ENCODE measurements at regions not wholly inside any gene's neighbourhood (a gene's known extent, or its start where the extent isn't known, plus 50 kb on each side); places are given as distances from the start of the nearest gene placed in this dataset.
"Not testable (repeated sequence)": the region's sequence is repeated elsewhere in the genome, so short reads cannot be mapped to it uniquely, and the experiment has no call there.

DNA sequence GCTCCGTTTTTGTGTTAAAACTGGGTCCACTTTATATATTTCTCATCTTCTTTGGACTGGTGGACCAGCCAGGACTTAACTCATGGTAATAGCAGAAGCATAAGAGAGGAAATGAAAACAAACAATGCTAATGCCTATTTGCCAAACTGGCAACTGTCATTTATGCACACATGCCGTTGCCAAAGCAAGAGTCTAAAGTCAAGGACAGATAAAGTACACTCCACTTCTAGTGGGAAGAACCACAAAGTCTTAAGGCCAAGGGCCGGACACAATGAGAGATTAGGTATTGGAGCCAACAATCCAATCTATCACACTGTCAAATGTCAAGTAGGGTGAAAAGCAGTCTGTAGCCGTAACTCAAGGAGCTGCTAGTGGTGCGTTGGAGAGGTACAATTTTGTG, 157.7 kb downstream of the LYPLAL1 start:
- no peaks in the 10 kb centered on the region for H3K36me3 ChIP-seq (ENCODE audit: control insufficient read depth in 2 of 2, insufficient read depth in 2 of 2, low read length in 2 of 2)
- H3K27ac ChIP-seq (ENCODE audit: low read depth in 2 of 2, low read length in 2 of 2), result no peak overlapping the region
- no peaks in the 10 kb centered on the region for H3K4me1 ChIP-seq (ENCODE audit: control insufficient read depth in 2 of 2, insufficient read depth in 2 of 2, low read length in 2 of 2)
- no peak overlapping the region for H3K4me3 ChIP-seq (ENCODE audit: low read length in 2 of 2)
- no peaks in the 10 kb centered on the region for H3K9me3 ChIP-seq (ENCODE audit: control insufficient read depth in 2 of 2, low read length in 2 of 2)
- no peaks in the 10 kb centered on the region for H3K27me3 ChIP-seq (ENCODE audit: control insufficient read depth in 2 of 2, insufficient read depth in 2 of 2, low read length in 2 of 2)
- no peak overlapping the region for H3K9ac ChIP-seq (ENCODE audit: low read depth in 1 of 2, low read length in 2 of 2)

DNA sequence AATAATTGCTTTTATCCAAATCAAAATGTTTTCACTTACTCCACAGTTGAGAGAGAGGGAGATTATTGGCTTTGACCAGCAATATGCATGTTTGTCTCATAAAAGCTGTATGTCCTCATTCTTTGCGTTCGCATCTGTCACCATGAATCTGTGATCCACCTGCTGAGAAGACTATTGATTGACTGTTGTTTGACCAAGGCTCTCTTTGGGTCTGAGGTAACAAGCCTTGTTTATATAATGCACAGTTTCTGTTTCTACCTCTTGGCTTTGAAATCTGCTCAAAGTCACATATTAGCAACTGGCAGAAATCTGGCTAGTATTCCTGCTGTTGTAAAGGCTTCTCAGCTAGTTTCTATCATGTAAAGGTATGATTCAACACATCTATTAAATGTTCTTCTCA, 157.0 kb downstream of the LYPLAL1 start:
- no peaks in the 10 kb centered on the region for H3K27me3 ChIP-seq (ENCODE audit: control insufficient read depth in 2 of 2, insufficient read depth in 2 of 2, low read length in 2 of 2)
- no peaks in the 10 kb centered on the region for H3K9me3 ChIP-seq (ENCODE audit: control insufficient read depth in 2 of 2, low read length in 2 of 2)
- H3K4me3 ChIP-seq (ENCODE audit: low read length in 2 of 2), result no peak overlapping the region
- no peaks in the 10 kb centered on the region for H3K36me3 ChIP-seq (ENCODE audit: control insufficient read depth in 2 of 2, insufficient read depth in 2 of 2, low read length in 2 of 2)
- H3K4me1 ChIP-seq (ENCODE audit: control insufficient read depth in 2 of 2, insufficient read depth in 2 of 2, low read length in 2 of 2), result no peaks in the 10 kb centered on the region
- H3K9ac ChIP-seq (ENCODE audit: low read depth in 1 of 2, low read length in 2 of 2), result no peak overlapping the region
- H3K27ac ChIP-seq (ENCODE audit: low read depth in 2 of 2, low read length in 2 of 2), result no peak overlapping the region

DNA sequence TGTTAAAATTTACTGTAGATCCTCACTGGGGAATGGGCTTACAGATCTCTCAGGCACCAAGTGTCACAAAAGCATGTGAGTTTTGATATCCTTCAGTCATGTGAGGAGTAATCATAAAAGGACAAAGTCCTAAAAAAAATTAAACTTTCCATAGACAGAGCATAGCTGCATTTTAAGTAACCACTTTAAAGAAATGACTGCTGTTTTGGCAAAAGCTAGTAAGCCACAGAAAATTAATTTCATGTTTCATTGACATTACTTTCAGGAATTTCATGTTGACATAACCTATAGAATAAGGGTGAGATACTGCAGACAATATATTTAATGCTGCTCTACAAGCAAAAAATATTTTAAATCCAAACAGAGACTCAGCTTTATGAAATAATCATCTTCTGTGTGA, 156.3 kb downstream of the LYPLAL1 start:
- Histone ChIP-seq H3K9me3 (ENCODE audit: control insufficient read depth in 2 of 2, low read length in 2 of 2) (no peaks in the 10 kb centered on the region), H3K36me3 (ENCODE audit: control insufficient read depth in 2 of 2, insufficient read depth in 2 of 2, low read length in 2 of 2) (no peaks in the 10 kb centered on the region), H3K9ac (ENCODE audit: low read depth in 1 of 2, low read length in 2 of 2) (no peak overlapping the region), H3K27me3 (ENCODE audit: control insufficient read depth in 2 of 2, insufficient read depth in 2 of 2, low read length in 2 of 2) (no peaks in the 10 kb centered on the region), H3K27ac (ENCODE audit: low read depth in 2 of 2, low read length in 2 of 2) (no peak overlapping the region), H3K4me1 (ENCODE audit: control insufficient read depth in 2 of 2, insufficient read depth in 2 of 2, low read length in 2 of 2) (no peaks in the 10 kb centered on the region), H3K4me3 (ENCODE audit: low read length in 2 of 2) (no peak overlapping the region)

DNA sequence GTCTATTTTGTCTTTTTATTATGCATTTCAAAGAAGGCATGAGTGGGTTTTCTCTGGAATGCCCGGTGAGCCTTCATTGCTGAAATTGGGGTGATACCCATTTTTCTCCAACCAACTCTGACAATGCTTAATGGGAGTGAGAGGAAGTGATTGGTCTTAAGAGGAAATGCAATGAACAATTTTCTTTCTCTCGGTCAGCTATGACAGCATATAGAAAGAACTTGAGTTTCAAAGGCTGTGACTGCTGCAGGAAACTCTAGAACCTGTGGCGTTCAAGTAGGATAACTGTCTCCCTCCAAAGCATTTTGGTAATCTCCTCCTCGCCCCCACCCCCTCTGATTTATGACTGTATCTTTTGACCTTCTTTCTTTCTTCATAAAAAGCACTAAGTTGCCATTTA, 155.9 kb downstream of the LYPLAL1 start:
- Histone ChIP-seq H3K27ac (ENCODE audit: low read depth in 2 of 2, low read length in 2 of 2) (no peak overlapping the region), H3K27me3 (ENCODE audit: control insufficient read depth in 2 of 2, insufficient read depth in 2 of 2, low read length in 2 of 2) (no peaks in the 10 kb centered on the region), H3K36me3 (ENCODE audit: control insufficient read depth in 2 of 2, insufficient read depth in 2 of 2, low read length in 2 of 2) (no peaks in the 10 kb centered on the region), H3K4me1 (ENCODE audit: control insufficient read depth in 2 of 2, insufficient read depth in 2 of 2, low read length in 2 of 2) (no peaks in the 10 kb centered on the region), H3K9me3 (ENCODE audit: control insufficient read depth in 2 of 2, low read length in 2 of 2) (no peaks in the 10 kb centered on the region), H3K4me3 (ENCODE audit: low read length in 2 of 2) (no peak overlapping the region), H3K9ac (ENCODE audit: low read depth in 1 of 2, low read length in 2 of 2) (no peak overlapping the region)

DNA sequence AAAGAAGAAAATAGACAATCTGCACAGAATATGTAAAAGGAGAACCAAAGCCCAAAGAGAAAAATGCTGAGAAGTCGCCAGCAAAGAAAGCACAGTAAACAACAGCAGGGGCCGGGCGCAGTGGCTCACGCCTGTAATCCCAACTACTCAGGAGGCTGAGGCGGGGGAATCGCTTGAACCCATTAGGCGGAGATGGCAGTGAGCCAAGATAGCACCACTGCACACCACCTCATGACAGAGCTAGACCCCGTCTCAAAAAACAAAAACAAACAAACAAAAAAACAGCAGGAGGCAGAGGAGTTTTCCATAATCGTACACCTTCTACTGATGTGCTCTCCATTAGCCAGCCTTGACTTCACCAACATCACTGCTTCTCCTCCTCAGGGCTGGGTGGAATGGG, 153.2 kb downstream of the LYPLAL1 start:
- Histone ChIP-seq H3K36me3 (ENCODE audit: control insufficient read depth in 2 of 2, insufficient read depth in 2 of 2, low read length in 2 of 2) (no peaks in the 10 kb centered on the region), H3K4me1 (ENCODE audit: control insufficient read depth in 2 of 2, insufficient read depth in 2 of 2, low read length in 2 of 2) (no peaks in the 10 kb centered on the region), H3K27me3 (ENCODE audit: control insufficient read depth in 2 of 2, insufficient read depth in 2 of 2, low read length in 2 of 2) (no peaks in the 10 kb centered on the region), H3K4me3 (ENCODE audit: low read length in 2 of 2) (no peak overlapping the region), H3K9ac (ENCODE audit: low read depth in 1 of 2, low read length in 2 of 2) (no peak overlapping the region), H3K9me3 (ENCODE audit: control insufficient read depth in 2 of 2, low read length in 2 of 2) (no peaks in the 10 kb centered on the region), H3K27ac (ENCODE audit: low read depth in 2 of 2, low read length in 2 of 2) (no peak overlapping the region)

DNA sequence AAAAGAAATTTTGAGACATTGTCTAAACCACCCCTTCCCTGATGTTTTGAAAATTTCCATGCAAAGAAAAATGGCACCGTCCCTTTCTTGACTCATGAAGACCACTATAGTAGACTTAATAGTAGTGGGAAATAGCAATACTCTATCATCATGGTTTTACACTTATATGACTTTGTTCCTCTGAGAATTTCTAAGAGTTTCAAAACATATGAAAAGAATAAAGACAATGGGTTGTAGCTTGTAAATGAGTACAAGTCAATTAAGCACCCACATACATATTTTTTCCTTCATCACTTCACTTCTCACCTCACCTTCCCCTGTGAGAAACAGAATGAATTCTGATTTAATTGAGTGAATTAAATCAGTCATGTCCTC, 151.7 kb downstream of the LYPLAL1 start:
- Histone ChIP-seq H3K27me3 (ENCODE audit: control insufficient read depth in 2 of 2, insufficient read depth in 2 of 2, low read length in 2 of 2) (no peaks in the 10 kb centered on the region), H3K9me3 (ENCODE audit: control insufficient read depth in 2 of 2, low read length in 2 of 2) (no peaks in the 10 kb centered on the region), H3K27ac (ENCODE audit: low read depth in 2 of 2, low read length in 2 of 2) (no peak overlapping the region), H3K36me3 (ENCODE audit: control insufficient read depth in 2 of 2, insufficient read depth in 2 of 2, low read length in 2 of 2) (no peaks in the 10 kb centered on the region), H3K4me3 (ENCODE audit: low read length in 2 of 2) (no peak overlapping the region), H3K9ac (ENCODE audit: low read depth in 1 of 2, low read length in 2 of 2) (no peak overlapping the region), H3K4me1 (ENCODE audit: control insufficient read depth in 2 of 2, insufficient read depth in 2 of 2, low read length in 2 of 2) (no peaks in the 10 kb centered on the region)

DNA sequence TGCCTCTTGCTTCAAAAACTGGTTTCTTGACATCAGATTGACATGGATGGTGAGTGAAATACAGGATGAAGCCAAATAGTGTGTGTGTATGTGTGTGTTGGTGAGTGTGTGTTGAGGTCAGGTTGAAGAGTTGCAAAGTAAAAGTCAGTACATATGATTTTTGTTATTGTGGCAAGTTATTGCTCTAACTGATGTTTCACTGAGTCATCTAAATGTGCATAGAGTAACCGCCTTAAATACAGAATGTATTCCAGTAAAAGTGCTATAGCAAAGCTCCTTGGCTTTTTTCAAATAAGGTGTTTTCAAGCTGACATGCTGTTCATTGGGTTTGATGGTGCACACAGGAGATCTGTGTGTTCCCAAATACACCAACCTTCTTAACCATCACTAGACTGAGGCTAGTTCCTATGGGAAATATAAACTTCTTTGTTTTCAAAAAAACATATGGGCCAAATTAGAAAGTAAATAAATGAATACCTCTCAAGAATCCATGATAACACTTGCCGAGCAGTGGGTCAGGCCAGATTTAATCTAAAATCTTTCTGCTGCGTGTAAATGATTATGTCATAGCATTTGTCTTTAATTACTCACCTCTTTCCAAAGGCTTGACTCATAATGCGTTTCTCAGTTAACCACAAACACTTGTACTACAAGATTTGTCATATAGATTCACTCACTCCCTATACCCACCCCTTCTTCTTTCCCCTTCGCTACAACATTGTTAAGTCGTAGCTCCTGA, 151.1 kb downstream of the LYPLAL1 start:
- Histone ChIP-seq H3K36me3 (ENCODE audit: control insufficient read depth in 2 of 2, insufficient read depth in 2 of 2, low read length in 2 of 2) (no peaks in the 10 kb centered on the region), H3K27ac (ENCODE audit: low read depth in 2 of 2, low read length in 2 of 2) (no peak overlapping the region), H3K4me1 (ENCODE audit: control insufficient read depth in 2 of 2, insufficient read depth in 2 of 2, low read length in 2 of 2) (no peaks in the 10 kb centered on the region), H3K27me3 (ENCODE audit: control insufficient read depth in 2 of 2, insufficient read depth in 2 of 2, low read length in 2 of 2) (no peaks in the 10 kb centered on the region), H3K4me3 (ENCODE audit: low read length in 2 of 2) (no peak overlapping the region), H3K9me3 (ENCODE audit: control insufficient read depth in 2 of 2, low read length in 2 of 2) (no peaks in the 10 kb centered on the region), H3K9ac (ENCODE audit: low read depth in 1 of 2, low read length in 2 of 2) (no peak overlapping the region)

DNA sequence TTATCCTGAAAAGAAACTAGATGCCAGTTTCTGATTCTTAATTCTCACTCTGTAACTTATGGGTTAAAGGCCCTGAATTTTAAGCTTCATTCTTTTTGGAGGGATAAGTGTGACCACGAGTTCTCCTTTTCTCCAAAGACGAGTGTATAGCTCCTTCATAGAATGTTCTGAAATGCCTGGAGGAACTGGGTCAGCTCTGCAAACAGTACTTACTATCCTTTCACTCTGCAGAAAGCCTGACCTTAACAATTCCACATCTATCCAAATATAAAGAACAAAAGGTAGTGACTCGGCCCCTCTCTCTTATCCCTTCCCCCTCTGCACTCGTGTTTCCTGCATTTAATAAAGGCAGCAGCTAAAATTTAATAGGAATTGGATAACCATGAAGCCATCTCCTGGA, 150.5 kb downstream of the LYPLAL1 start:
- H3K4me3 ChIP-seq (ENCODE audit: low read length in 2 of 2), result no peak overlapping the region
- no peaks in the 10 kb centered on the region for H3K27me3 ChIP-seq (ENCODE audit: control insufficient read depth in 2 of 2, insufficient read depth in 2 of 2, low read length in 2 of 2)
- no peaks in the 10 kb centered on the region for H3K4me1 ChIP-seq (ENCODE audit: control insufficient read depth in 2 of 2, insufficient read depth in 2 of 2, low read length in 2 of 2)
- H3K36me3 ChIP-seq (ENCODE audit: control insufficient read depth in 2 of 2, insufficient read depth in 2 of 2, low read length in 2 of 2), result no peaks in the 10 kb centered on the region
- no peak overlapping the region for H3K27ac ChIP-seq (ENCODE audit: low read depth in 2 of 2, low read length in 2 of 2)
- no peaks in the 10 kb centered on the region for H3K9me3 ChIP-seq (ENCODE audit: control insufficient read depth in 2 of 2, low read length in 2 of 2)
- H3K9ac ChIP-seq (ENCODE audit: low read depth in 1 of 2, low read length in 2 of 2), result no peak overlapping the region

DNA sequence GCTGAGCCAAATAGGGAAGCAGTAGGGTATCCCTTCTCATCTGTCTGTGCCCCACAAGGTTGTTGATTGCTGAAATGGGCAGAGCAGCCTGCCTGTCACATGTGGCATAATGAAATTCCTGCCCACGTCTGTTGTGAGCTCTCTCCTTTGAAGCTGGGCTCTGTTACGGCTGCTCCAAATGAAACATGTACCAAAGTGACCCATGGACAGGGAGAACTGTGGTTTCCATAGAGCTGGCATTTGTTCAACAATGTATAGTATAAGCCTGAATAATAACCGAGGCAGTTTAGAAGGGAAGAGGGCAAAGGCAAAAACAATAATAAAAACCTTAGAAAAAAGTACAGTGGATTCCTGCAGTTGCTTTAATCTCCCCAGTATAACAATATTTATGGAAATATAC, 149.7 kb downstream of the LYPLAL1 start:
- no peaks in the 10 kb centered on the region for H3K9me3 ChIP-seq (ENCODE audit: control insufficient read depth in 2 of 2, low read length in 2 of 2)
- no peaks in the 10 kb centered on the region for H3K27me3 ChIP-seq (ENCODE audit: control insufficient read depth in 2 of 2, insufficient read depth in 2 of 2, low read length in 2 of 2)
- no peak overlapping the region for H3K4me3 ChIP-seq (ENCODE audit: low read length in 2 of 2)
- no peaks in the 10 kb centered on the region for H3K36me3 ChIP-seq (ENCODE audit: control insufficient read depth in 2 of 2, insufficient read depth in 2 of 2, low read length in 2 of 2)
- no peak overlapping the region for H3K9ac ChIP-seq (ENCODE audit: low read depth in 1 of 2, low read length in 2 of 2)
- H3K27ac ChIP-seq (ENCODE audit: low read depth in 2 of 2, low read length in 2 of 2), result no peak overlapping the region
- no peaks in the 10 kb centered on the region for H3K4me1 ChIP-seq (ENCODE audit: control insufficient read depth in 2 of 2, insufficient read depth in 2 of 2, low read length in 2 of 2)

DNA sequence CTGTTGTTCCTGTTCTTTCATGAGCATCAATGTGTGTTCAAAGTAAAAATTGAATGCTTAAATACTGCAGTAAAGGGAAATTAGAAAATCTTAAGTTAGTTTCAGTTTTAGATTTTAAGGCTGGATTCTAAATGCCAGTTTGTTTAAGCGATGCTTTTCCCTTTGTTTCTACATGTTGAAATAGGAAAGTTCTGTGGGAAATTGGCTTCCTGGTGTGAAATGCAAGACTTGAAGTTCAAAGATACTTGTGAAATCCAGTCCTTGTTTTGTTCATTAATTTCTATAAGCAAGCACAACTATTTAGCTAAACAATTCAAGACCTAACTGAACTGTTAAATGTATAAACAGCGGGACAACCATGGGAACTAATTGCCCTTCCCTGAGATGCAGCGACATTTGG, 149.1 kb downstream of the LYPLAL1 start:
- H3K9me3 ChIP-seq (ENCODE audit: control insufficient read depth in 2 of 2, low read length in 2 of 2), result no peaks in the 10 kb centered on the region
- H3K4me1 ChIP-seq (ENCODE audit: control insufficient read depth in 2 of 2, insufficient read depth in 2 of 2, low read length in 2 of 2), result no peaks in the 10 kb centered on the region
- no peak overlapping the region for H3K9ac ChIP-seq (ENCODE audit: low read depth in 1 of 2, low read length in 2 of 2)
- H3K36me3 ChIP-seq (ENCODE audit: control insufficient read depth in 2 of 2, insufficient read depth in 2 of 2, low read length in 2 of 2), result no peaks in the 10 kb centered on the region
- H3K27me3 ChIP-seq (ENCODE audit: control insufficient read depth in 2 of 2, insufficient read depth in 2 of 2, low read length in 2 of 2), result no peaks in the 10 kb centered on the region
- H3K27ac ChIP-seq (ENCODE audit: low read depth in 2 of 2, low read length in 2 of 2), result no peak overlapping the region
- H3K4me3 ChIP-seq (ENCODE audit: low read length in 2 of 2), result no peak overlapping the region

DNA sequence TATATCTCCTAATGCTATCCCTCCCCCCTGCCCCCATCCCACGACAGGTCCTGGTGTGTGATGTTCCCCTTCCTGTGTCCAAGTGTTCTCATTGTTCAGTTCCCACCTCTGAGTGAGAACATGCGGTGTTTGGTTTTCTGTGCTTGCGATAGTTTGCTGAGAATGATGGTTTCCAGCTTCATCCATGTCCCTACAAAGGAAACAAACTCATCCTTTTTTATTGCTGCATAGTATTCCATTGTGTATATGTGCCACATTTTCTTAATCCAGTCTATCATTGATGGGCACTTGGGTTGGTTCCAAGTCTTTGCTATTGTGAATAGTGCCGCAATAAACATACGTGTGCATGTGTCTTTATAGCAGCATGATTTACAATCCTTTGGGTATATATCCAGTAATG, 146.9 kb downstream of the LYPLAL1 start:
- H3K27me3 ChIP-seq (ENCODE audit: control insufficient read depth in 2 of 2, insufficient read depth in 2 of 2, low read length in 2 of 2); H3K36me3 ChIP-seq (ENCODE audit: control insufficient read depth in 2 of 2, insufficient read depth in 2 of 2, low read length in 2 of 2); H3K27ac ChIP-seq (ENCODE audit: low read depth in 2 of 2, low read length in 2 of 2); H3K9ac ChIP-seq (ENCODE audit: low read depth in 1 of 2, low read length in 2 of 2); H3K9me3 ChIP-seq (ENCODE audit: control insufficient read depth in 2 of 2, low read length in 2 of 2); H3K4me1 ChIP-seq (ENCODE audit: control insufficient read depth in 2 of 2, insufficient read depth in 2 of 2, low read length in 2 of 2); H3K4me3 ChIP-seq (ENCODE audit: low read length in 2 of 2): not testable (repeated sequence)

Measured in mucosa of rectum (tissue), 2 donors.